Vagina (tissue), 2 donors: ENCODE measurements at regions not wholly inside any gene's neighbourhood (a gene's known extent, or its start where the extent isn't known, plus 50 kb on each side); places are given as distances from the start of the nearest gene placed in this dataset.

Experiments used
- DNase-seq, 2 donors: peaks; one replicate each; pipeline ENCODE4 v3.0.0-alpha.2; 2017; ENCODE audit errors: extremely low spot score in 2 of 2
- H3K27ac ChIP-seq: fragments of 200-600 bp; sonication (generic); one replicate; pipeline ENCODE4 v1.5.1; 2019
- H3K27me3 ChIP-seq: fragments of 200-600 bp; sonication (generic); one replicate; pipeline ENCODE4 v1.5.1; 2019
- H3K36me3 ChIP-seq, 2 donors: fragments of 200-600 bp; sonication (generic); one replicate each; pipeline ENCODE4 v1.5.1; 2017 to 2019
- H3K4me1 ChIP-seq: fragments of 200-600 bp; sonication (generic); one replicate; pipeline ENCODE4 v1.5.1; 2019
- H3K4me3 ChIP-seq, 2 donors: fragments of 200-600 bp; sonication (generic); 1 replicate in 1 of 2; 2 replicates in 1 of 2; pipeline ENCODE4 v1.5.1; 2016 to 2019
- H3K9me3 ChIP-seq: fragments of 200-600 bp; sonication (generic); one replicate; pipeline ENCODE4 v1.5.1; 2019
- POLR2A ChIP-seq, 2 donors: fragments of 450-650 bp; IDR thresholded peaks; one replicate each; pipeline ENCODE4 v1.6.1; 2017; ENCODE audit warnings: antibody characterized with exemption in 2 of 2, mild to moderate bottlenecking in 2 of 2, moderate library complexity in 2 of 2
- POLR2AphosphoS5 ChIP-seq, 2 donors: sonication (generic); formaldehyde crosslinking; IDR thresholded peaks; one replicate each; pipeline ENCODE4 v1.9.0; 2017; ENCODE audit warnings: antibody characterized with exemption in 2 of 2, mild to moderate bottlenecking in 2 of 2, low read depth in 1 of 2; ENCODE audit not compliant: insufficient read depth in 1 of 2
- intact Hi-C: fragments of 100-400 bp; cut with DNase I; formaldehyde crosslinking; loops from one replicate; pipeline ENCODE4 v1.15.1; 2023
- TF ChIP-seq, protein P1 (sequence below), 3 experiments: fragments of 450-650 bp in 2 of 3; fragments of 200-600 bp in 1 of 3; sonication (generic) in 1 of 3; IDR thresholded peaks; one replicate each; pipeline ENCODE4 v1.5.1; 2017 to 2019; ENCODE audit warnings: antibody characterized with exemption in 3 of 3, mild to moderate bottlenecking in 2 of 3, moderate library complexity in 2 of 3

- intact Hi-C loops: no loop called here
- DNase-seq: no peak
- Histone ChIP-seq H3K27ac (no peak overlapping the region), H3K27me3 (no peaks in the 10 kb centered on the region), H3K4me1 (no peaks in the 10 kb centered on the region), H3K36me3 (no peaks in the 10 kb centered on the region), H3K4me3 (no peak overlapping the region), H3K9me3 (no peaks in the 10 kb centered on the region)
- no peak for TF ChIP-seq POLR2A (IDR thresholded peaks at IDR 0.05)
- TF ChIP-seq, protein P1, sequence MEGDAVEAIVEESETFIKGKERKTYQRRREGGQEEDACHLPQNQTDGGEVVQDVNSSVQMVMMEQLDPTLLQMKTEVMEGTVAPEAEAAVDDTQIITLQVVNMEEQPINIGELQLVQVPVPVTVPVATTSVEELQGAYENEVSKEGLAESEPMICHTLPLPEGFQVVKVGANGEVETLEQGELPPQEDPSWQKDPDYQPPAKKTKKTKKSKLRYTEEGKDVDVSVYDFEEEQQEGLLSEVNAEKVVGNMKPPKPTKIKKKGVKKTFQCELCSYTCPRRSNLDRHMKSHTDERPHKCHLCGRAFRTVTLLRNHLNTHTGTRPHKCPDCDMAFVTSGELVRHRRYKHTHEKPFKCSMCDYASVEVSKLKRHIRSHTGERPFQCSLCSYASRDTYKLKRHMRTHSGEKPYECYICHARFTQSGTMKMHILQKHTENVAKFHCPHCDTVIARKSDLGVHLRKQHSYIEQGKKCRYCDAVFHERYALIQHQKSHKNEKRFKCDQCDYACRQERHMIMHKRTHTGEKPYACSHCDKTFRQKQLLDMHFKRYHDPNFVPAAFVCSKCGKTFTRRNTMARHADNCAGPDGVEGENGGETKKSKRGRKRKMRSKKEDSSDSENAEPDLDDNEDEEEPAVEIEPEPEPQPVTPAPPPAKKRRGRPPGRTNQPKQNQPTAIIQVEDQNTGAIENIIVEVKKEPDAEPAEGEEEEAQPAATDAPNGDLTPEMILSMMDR (IDR thresholded peaks at IDR 0.05): no peak
- no peak for TF ChIP-seq POLR2AphosphoS5 (IDR thresholded peaks at IDR 0.05; ENCODE audit: insufficient read depth in 1 of 2, low read depth in 1 of 2)
Measured at GRCh38 chr12:33794954-33795353, 227.3 kb upstream of the ALG10 start.

DNA sequence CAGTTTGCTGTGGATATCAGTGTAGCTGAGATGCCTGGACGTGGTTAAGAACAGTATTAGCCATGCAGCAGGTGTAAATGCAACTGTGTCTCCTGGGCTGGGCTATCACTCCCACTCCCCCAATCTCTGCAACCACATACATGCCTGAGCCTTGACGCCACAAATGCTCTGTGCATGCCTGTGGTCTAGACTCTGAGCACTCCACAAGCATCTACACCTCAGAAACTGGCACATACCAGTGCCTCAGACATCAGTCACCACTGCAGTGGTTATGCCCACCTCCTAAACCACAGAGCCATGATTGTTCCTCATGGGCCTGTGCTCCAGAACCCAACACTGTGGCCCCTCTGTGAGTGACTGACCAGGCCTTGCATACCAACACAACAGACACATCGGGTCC, 226.8 kb upstream of the ALG10 start:
- DNase-seq: no peak
- TF ChIP-seq POLR2AphosphoS5 (IDR thresholded peaks at IDR 0.05; ENCODE audit: insufficient read depth in 1 of 2, low read depth in 1 of 2): no peak
- no peak for TF ChIP-seq POLR2A (IDR thresholded peaks at IDR 0.05)
- intact Hi-C loops: no loop called here
- Histone ChIP-seq H3K9me3 (no peaks in the 10 kb centered on the region), H3K27me3 (no peaks in the 10 kb centered on the region), H3K27ac (no peak overlapping the region), H3K36me3 (no peaks in the 10 kb centered on the region), H3K4me1 (no peaks in the 10 kb centered on the region), H3K4me3 (no peak overlapping the region)

GRCh38 chr12:33813536-33813935, 208.8 kb upstream of the ALG10 start:
- H3K36me3 ChIP-seq: no peaks in the 10 kb centered on the region
- DNase-seq: no peak
- no peak overlapping the region for H3K4me3 ChIP-seq
- H3K27ac ChIP-seq: no peak overlapping the region
- intact Hi-C loops: no loop called here
- no peaks in the 10 kb centered on the region for H3K9me3 ChIP-seq
- TF ChIP-seq POLR2A (IDR thresholded peaks at IDR 0.05) (no peak), POLR2AphosphoS5 (IDR thresholded peaks at IDR 0.05; ENCODE audit: insufficient read depth in 1 of 2, low read depth in 1 of 2) (no peak)
- TF ChIP-seq, protein P1 (IDR thresholded peaks at IDR 0.05): no peak
- no peaks in the 10 kb centered on the region for H3K27me3 ChIP-seq
- no peaks in the 10 kb centered on the region for H3K4me1 ChIP-seq

DNA sequence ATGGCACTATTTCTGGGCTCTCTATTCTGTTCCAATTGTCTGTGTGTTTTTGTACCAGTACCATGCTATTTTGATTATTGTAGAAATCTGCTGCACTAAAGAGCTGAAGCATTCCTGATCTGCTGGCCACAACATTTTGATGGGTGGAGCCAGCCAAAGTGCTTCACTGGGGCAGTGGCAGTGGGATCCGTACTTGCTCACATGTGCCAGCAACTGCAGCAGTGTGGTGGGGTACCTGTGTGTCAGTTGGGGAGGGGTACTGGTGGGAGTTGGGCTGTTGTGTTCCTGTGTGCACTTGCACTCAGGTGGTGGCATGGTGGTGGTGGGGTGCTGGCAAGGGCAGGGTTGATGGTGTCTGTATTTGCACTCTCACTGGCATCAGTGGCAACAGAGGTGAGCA, 204.6 kb upstream of the ALG10 start:
- TF ChIP-seq POLR2A (IDR thresholded peaks at IDR 0.05) (no peak), POLR2AphosphoS5 (IDR thresholded peaks at IDR 0.05; ENCODE audit: insufficient read depth in 1 of 2, low read depth in 1 of 2) (no peak)
- TF ChIP-seq, protein P1 (IDR thresholded peaks at IDR 0.05): no peak
- intact Hi-C loops: no loop called here
- no peak overlapping the region for H3K4me3 ChIP-seq
- H3K27me3 ChIP-seq: no peaks in the 10 kb centered on the region
- no peaks in the 10 kb centered on the region for H3K4me1 ChIP-seq
- H3K9me3 ChIP-seq: no peaks in the 10 kb centered on the region
- H3K36me3 ChIP-seq: no peaks in the 10 kb centered on the region
- H3K27ac ChIP-seq: no peak overlapping the region
- no peak for DNase-seq

DNA sequence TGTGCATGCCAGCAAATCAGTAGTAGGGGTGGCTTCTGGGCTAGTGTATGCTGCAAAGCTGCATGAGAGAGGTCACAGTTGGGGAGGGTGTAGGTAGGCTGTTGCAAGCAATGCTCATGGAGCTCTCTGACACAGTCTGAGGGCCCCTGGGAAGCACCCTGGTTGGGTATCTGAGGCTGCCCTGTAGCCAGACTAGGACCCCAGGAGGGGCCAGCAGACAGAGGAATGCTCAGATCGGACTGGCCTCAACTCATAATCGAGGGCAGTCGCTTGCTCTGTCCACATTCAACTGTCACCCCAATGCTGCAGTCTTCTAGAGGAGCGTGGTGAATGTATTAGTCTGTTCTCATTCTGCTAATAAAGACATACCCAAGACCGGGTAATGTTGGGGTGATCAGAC, 204.0 kb upstream of the ALG10 start:
- Histone ChIP-seq H3K4me3 (no peak overlapping the region), H3K27me3 (no peaks in the 10 kb centered on the region), H3K27ac (no peak overlapping the region), H3K4me1 (no peaks in the 10 kb centered on the region), H3K9me3 (no peaks in the 10 kb centered on the region), H3K36me3 (no peaks in the 10 kb centered on the region)
- no peak for DNase-seq
- TF ChIP-seq POLR2A (IDR thresholded peaks at IDR 0.05): no peak
- no peak for TF ChIP-seq POLR2AphosphoS5 (IDR thresholded peaks at IDR 0.05; ENCODE audit: insufficient read depth in 1 of 2, low read depth in 1 of 2)
- TF ChIP-seq, protein P1 (IDR thresholded peaks at IDR 0.05): no peak
- intact Hi-C loops: no loop called here

GRCh38 chr12:33825442-33825841, 196.9 kb upstream of the ALG10 start:
- Histone ChIP-seq H3K4me1 (no peaks in the 10 kb centered on the region), H3K27me3 (no peaks in the 10 kb centered on the region), H3K9me3 (no peaks in the 10 kb centered on the region), H3K36me3 (no peaks in the 10 kb centered on the region), H3K4me3 (no peak overlapping the region), H3K27ac (no peak overlapping the region)
- intact Hi-C loops: no loop called here
- DNase-seq: no peak
- TF ChIP-seq, protein P1 (IDR thresholded peaks at IDR 0.05): no peak
- no peak for TF ChIP-seq POLR2A (IDR thresholded peaks at IDR 0.05)
- TF ChIP-seq POLR2AphosphoS5 (IDR thresholded peaks at IDR 0.05; ENCODE audit: insufficient read depth in 1 of 2, low read depth in 1 of 2): no peak
